ENCODE measurements at regions not wholly inside any gene's neighbourhood (a gene's known extent, or its start where the extent isn't known, plus 50 kb on each side); places are given as distances from the start of the nearest gene placed in this dataset.

- no peak for TF ChIP-seq CTCF (IDR thresholded peaks at IDR 0.05; ENCODE audit: low read depth, low read length)
- in situ Hi-C loops (cut with HindIII; ENCODE audit: low sequenced_read_pairs) = no loop called here
These were observed 262.3 kb downstream of the KIF2B start for GRCh38 chr17:54085020-54085419.

GRCh38 chr17:54085934-54086333 is 263.2 kb downstream of the KIF2B start:
- DNase-seq (ENCODE audit: low read depth, low spot score) = no peak
- no peak overlapping the region for H3K4me3 ChIP-seq (ENCODE audit: low read depth, low read length)
- in situ Hi-C loops (cut with HindIII; ENCODE audit: low sequenced_read_pairs) = no loop called here
- no peak for TF ChIP-seq CTCF (IDR thresholded peaks at IDR 0.05; ENCODE audit: low read depth, low read length)

More at GRCh38 chr17:54085020-54085419, 262.3 kb downstream of the KIF2B start:
- no peak overlapping the region for H3K4me3 ChIP-seq (ENCODE audit: low read depth, low read length)
- DNase-seq (ENCODE audit: low read depth, low spot score) = no peak

- no peak for TF ChIP-seq CTCF (IDR thresholded peaks at IDR 0.05; ENCODE audit: low read depth, low read length)
- in situ Hi-C loops (cut with HindIII; ENCODE audit: low sequenced_read_pairs) = no loop called here
- no peak overlapping the region for H3K4me3 ChIP-seq (ENCODE audit: low read depth, low read length)
- DNase-seq (ENCODE audit: low read depth, low spot score) = no peak
These were observed 273.5 kb downstream of the KIF2B start for GRCh38 chr17:54096216-54096615.

- no peak for TF ChIP-seq CTCF (IDR thresholded peaks at IDR 0.05; ENCODE audit: low read depth, low read length)
- in situ Hi-C loops (cut with HindIII; ENCODE audit: low sequenced_read_pairs) = no loop called here
- DNase-seq (ENCODE audit: low read depth, low spot score) = no peak
- H3K4me3 ChIP-seq (ENCODE audit: low read depth, low read length) = no peak overlapping the region
These were observed 276.5 kb downstream of the KIF2B start for GRCh38 chr17:54099221-54099620.

- no peak overlapping the region for H3K4me3 ChIP-seq (ENCODE audit: low read depth, low read length)
- TF ChIP-seq CTCF (IDR thresholded peaks at IDR 0.05; ENCODE audit: low read depth, low read length) = no peak
- in situ Hi-C loops (cut with HindIII; ENCODE audit: low sequenced_read_pairs) = no loop called here
- DNase-seq (ENCODE audit: low read depth, low spot score) = no peak
These were observed 279.5 kb downstream of the KIF2B start for GRCh38 chr17:54102246-54102645.

GRCh38 chr17:54111576-54111975 is 288.8 kb downstream of the KIF2B start:
- DNase-seq (ENCODE audit: low read depth, low spot score) = no peak
- no peak overlapping the region for H3K4me3 ChIP-seq (ENCODE audit: low read depth, low read length)
- in situ Hi-C loops (cut with HindIII; ENCODE audit: low sequenced_read_pairs) = no loop called here
- TF ChIP-seq CTCF (IDR thresholded peaks at IDR 0.05; ENCODE audit: low read depth, low read length) = no peak

GRCh38 chr17:54117452-54117851 is 294.7 kb downstream of the KIF2B start:
- TF ChIP-seq CTCF (IDR thresholded peaks at IDR 0.05; ENCODE audit: low read depth, low read length) = no peak
- no peak for DNase-seq (ENCODE audit: low read depth, low spot score)
- H3K4me3 ChIP-seq (ENCODE audit: low read depth, low read length) = no peak overlapping the region
- in situ Hi-C loops (cut with HindIII; ENCODE audit: low sequenced_read_pairs) = no loop called here

All from astrocyte of the spinal cord (primary cell).